GM21360 (cell line): ENCODE measurements at regions not wholly inside any gene's neighbourhood (a gene's known extent, or its start where the extent isn't known, plus 50 kb on each side); places are given as distances from the start of the nearest gene placed in this dataset.

ENCODE experiments used
- ATAC-seq: cut with Tn5 transposase; IDR thresholded peaks from one replicate; pipeline ENCODE4 v1.9.1; 2021; ENCODE audit warnings: mild to moderate bottlenecking, moderate library complexity; ENCODE audit not compliant: unreplicated experiment

GRCh38 chr9:73742412-73742811 lies 590.7 kb downstream of the ANXA1 start:
- ATAC-seq: no peak

GRCh38 chr9:73743826-73744225 lies 592.2 kb downstream of the ANXA1 start:
- ATAC-seq: no peak

DNA sequence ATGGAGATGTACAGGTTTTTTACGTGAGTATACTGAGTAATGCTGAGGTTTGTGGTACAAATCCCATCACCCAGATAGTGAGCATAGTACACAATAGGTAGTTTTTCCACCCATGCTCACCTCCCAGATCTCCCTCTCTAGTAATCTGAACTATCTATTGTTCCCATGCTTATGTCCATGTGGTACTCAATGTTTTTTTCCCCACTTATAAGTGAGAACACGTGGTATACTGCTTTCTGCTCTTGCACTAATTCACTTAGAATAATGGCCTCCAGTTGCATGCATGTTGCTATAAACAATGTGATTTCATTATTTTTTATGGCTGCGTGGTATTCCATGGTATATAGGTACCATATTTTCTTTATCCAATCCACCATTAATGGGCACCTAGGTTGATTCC lies 593.9 kb downstream of the ANXA1 start:
- ATAC-seq: no peak

GRCh38 chr9:73753171-73753570 lies 601.5 kb downstream of the ANXA1 start:
- no peak for ATAC-seq

GRCh38 chr9:73761905-73762304 lies 610.2 kb downstream of the ANXA1 start:
- no peak for ATAC-seq

- no peak for ATAC-seq
These were observed 622.2 kb downstream of the ANXA1 start for GRCh38 chr9:73773896-73774295.

- ATAC-seq: no peak
These were observed 624.1 kb downstream of the ANXA1 start for GRCh38 chr9:73775757-73776156.

DNA sequence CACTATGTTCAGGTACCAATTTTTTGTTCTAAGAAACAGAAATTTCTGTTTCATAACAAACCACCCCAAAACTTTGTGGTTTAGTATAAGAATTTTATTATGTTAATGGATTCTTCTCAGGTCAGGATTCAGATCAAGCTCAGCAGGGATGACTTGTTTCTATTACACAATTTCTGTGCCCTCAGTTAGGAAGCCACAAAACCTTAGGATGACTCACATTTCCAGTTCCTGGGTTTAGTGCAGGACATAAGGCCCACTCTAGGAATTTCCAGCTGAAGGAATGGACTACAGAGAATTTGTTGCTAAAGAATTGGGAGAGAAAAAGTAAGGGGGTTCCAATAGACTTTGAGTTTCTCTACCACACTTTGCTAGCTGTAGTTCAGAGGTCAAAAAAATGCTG lies 629.3 kb downstream of the ANXA1 start:
- no peak for ATAC-seq

- ATAC-seq: no peak
These were observed 630.5 kb downstream of the ANXA1 start for GRCh38 chr9:73782166-73782565.

DNA sequence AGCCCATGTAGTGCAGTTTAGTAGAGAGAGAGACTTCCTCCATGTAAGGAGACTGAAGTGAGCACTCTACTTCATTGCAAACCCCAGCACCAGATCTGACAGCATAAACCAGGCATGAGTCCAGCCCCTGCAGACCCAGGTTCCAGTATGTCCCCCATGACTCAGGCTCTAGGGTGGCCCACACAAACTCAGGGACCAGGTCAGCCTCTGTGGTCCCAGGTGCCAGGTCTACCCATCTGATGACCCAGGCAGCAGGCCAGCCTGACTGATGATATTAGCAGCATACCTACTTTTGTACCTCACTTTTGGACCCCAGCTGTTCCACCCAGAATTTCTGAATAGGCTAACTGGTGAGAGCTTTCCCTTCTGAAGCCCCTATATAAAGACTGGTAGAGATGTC lies 647.8 kb downstream of the ANXA1 start:
- no peak for ATAC-seq

GRCh38 chr9:73805111-73805510 lies 653.4 kb downstream of the ANXA1 start:
- ATAC-seq: no peak

DNA sequence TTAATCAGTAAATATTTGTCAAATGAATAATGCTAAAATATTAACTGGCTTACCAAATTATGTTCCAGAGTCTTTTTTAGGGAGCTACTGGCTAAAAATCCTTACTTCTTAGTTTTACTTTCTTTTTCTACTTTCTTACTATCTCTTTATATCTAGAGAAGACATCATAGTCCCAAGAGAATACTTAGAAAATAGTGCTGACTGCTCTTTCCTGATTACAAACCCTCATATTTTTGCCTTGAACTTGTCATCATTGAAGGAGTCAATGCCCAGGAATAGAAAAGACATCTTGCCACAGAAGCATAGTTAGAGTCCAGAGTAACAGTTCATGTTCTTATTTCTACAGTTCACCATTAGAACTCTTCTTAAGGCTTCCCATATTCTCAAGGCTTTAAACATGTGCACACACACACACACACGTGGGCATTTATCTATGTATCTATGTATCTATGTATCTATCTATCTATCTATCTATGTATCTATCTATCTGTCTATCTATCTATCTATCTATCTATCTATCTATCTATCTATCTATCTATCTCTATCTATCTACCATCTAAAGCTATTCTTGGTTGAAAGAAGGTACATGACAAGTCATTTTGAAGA lies 654.3 kb downstream of the ANXA1 start:
- no peak for ATAC-seq

GRCh38 chr9:73806876-73807275 lies 655.2 kb downstream of the ANXA1 start:
- no peak for ATAC-seq

GRCh38 chr9:73807952-73808351 lies 656.3 kb downstream of the ANXA1 start:
- ATAC-seq: no peak

GRCh38 chr9:73810585-73811215 lies 659.0 kb downstream of the ANXA1 start:
- ATAC-seq: no peak

- no peak for ATAC-seq
These were observed 661.9 kb downstream of the ANXA1 start for GRCh38 chr9:73813546-73813945.

- no peak for ATAC-seq
These were observed 665.2 kb downstream of the ANXA1 start for GRCh38 chr9:73816905-73817304.

- no peak for ATAC-seq
These were observed 672.5 kb upstream of the RORB start for GRCh38 chr9:73824671-73825070.

GRCh38 chr9:73838871-73839270 lies 658.3 kb upstream of the RORB start:
- ATAC-seq: no peak

- no peak for ATAC-seq
These were observed 657.7 kb upstream of the RORB start for GRCh38 chr9:73839471-73839870.

DNA sequence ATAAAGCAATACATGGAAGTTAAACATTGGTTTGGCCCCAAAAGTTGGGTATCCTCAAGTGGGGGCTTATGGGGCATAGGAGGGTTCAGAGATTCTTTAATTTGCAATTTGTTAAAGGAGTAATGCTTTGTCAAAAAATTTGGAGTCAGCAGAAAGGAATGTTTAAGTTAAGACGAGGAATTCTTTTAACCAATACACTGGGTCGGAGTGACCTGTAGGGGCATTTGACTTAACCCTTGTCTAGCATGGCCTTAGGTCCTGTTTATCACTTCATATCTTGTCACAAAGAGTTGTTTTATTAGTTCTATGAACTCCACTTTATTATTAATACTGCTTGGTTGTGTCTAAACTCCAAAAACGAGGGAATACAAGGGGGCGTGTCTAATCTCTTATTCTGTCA lies 656.1 kb upstream of the RORB start:
- no peak for ATAC-seq

DNA sequence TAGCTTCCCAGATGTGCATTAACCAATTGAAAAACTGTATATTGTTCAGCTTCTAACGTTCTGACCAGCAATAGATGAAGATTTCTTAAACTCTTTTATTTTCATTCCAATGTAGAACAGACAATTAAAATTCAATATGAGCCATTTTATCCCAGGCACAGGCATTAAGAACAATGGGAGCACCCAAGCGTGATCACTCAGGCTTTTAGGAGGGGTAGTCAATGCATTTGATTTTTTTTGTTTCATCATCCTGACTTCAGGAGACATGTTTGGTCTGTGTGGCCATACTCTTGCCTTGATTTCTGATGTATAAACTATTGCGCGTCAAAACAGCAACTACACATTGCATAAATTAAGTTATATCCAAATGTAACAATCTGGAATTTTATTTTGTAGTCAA lies 653.0 kb upstream of the RORB start:
- ATAC-seq: no peak

GRCh38 chr9:73845539-73845938 lies 651.6 kb upstream of the RORB start:
- no peak for ATAC-seq
